Tibial nerve (tissue), 3 donors: ENCODE measurements at regions not wholly inside any gene's neighbourhood (a gene's known extent, or its start where the extent isn't known, plus 50 kb on each side); places are given as distances from the start of the nearest gene placed in this dataset.

Experiments
- CTCF ChIP-seq, 5 experiments: fragments of 200-600 bp in 3 of 5; fragments of 450-650 bp in 2 of 5; sonication (generic) in 3 of 5; IDR thresholded peaks; one replicate each; pipeline ENCODE4 v1.5.1; 2016 to 2019; ENCODE audit warnings: antibody characterized with exemption in 5 of 5, mild to moderate bottlenecking in 3 of 5, moderate library complexity in 2 of 5
- POLR2A ChIP-seq, 2 donors: fragments of 450-650 bp; IDR thresholded peaks; one replicate each; pipeline ENCODE4 v1.6.1; 2017; ENCODE audit warnings: antibody characterized with exemption in 2 of 2, mild to moderate bottlenecking in 2 of 2, moderate library complexity in 2 of 2

GRCh38 chr15:53811530-53811929 is 52.1 kb upstream of the WDR72 start:
- TF ChIP-seq CTCF (IDR thresholded peaks at IDR 0.05) (no peak), POLR2A (IDR thresholded peaks at IDR 0.05) (no peak)
